ENCODE measurements at regions not wholly inside any gene's neighbourhood (a gene's known extent, or its start where the extent isn't known, plus 50 kb on each side); places are given as distances from the start of the nearest gene placed in this dataset.

- TF ChIP-seq PATZ1 (CRISPR knock-in tag; IDR thresholded peaks at IDR 0.05; ENCODE audit: borderline replicate concordance): no peak
- TF ChIP-seq POU6F1 (CRISPR knock-in tag; IDR thresholded peaks at IDR 0.05; ENCODE audit: borderline replicate concordance, low read depth): no peak
- no peak for TF ChIP-seq CSDC2 (CRISPR knock-in tag; IDR thresholded peaks at IDR 0.05)
- TF ChIP-seq PPARA (CRISPR knock-in tag; IDR thresholded peaks at IDR 0.05; ENCODE audit: borderline replicate concordance): no peak
- TF ChIP-seq ARNTL (CRISPR knock-in tag; IDR thresholded peaks at IDR 0.05; ENCODE audit: borderline replicate concordance, low read depth): no peak
- no peak for TF ChIP-seq ZFP30 (CRISPR knock-in tag; IDR thresholded peaks at IDR 0.05)
- no peak for TF ChIP-seq ZNF8 (CRISPR knock-in tag; IDR thresholded peaks at IDR 0.05)
- TF ChIP-seq ESRRG (CRISPR knock-in tag; IDR thresholded peaks at IDR 0.05): no peak
- TF ChIP-seq ISL1 (CRISPR knock-in tag; IDR thresholded peaks at IDR 0.05): no peak
- ATAC-seq: no peak
These were observed 2057.3 kb downstream of the ARAP2 start for GRCh38 chr4:34187056-34187455.

DNA sequence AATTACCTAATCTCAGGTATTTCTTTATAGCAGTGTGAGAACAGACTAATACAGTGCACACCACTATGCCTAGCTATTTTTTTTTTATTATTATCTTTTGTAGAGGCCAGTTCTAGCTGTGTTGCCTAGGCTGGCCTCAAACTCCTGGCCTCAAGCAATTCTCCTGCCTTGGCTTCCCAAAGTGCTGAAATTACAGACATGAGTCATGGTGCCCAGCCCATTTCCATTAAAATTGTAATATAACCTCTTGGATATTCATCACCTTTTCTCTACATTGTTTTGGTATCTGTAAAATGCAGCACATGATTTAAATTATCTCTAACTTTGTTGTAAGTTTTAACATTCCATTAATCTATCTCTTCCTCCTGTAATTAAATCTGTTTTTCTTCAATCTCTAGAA is 2052.9 kb downstream of the ARAP2 start:
- no peak for ATAC-seq
- no peak for TF ChIP-seq ZC3H10 (CRISPR knock-in tag; IDR thresholded peaks at IDR 0.05)
- TF ChIP-seq ESRRG (CRISPR knock-in tag; IDR thresholded peaks at IDR 0.05): no peak
- TF ChIP-seq SNAI2 (CRISPR knock-in tag; IDR thresholded peaks at IDR 0.05): no peak
- TF ChIP-seq, protein P1, sequence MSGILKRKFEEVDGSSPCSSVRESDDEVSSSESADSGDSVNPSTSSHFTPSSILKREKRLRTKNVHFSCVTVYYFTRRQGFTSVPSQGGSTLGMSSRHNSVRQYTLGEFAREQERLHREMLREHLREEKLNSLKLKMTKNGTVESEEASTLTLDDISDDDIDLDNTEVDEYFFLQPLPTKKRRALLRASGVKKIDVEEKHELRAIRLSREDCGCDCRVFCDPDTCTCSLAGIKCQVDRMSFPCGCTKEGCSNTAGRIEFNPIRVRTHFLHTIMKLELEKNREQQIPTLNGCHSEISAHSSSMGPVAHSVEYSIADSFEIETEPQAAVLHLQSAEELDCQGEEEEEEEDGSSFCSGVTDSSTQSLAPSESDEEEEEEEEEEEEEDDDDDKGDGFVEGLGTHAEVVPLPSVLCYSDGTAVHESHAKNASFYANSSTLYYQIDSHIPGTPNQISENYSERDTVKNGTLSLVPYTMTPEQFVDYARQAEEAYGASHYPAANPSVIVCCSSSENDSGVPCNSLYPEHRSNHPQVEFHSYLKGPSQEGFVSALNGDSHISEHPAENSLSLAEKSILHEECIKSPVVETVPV (CRISPR knock-in tag; IDR thresholded peaks at IDR 0.05): no peak
- no peak for TF ChIP-seq ZFP3 (CRISPR knock-in tag; IDR thresholded peaks at IDR 0.05)
- no peak for TF ChIP-seq RARB (CRISPR knock-in tag; IDR thresholded peaks at IDR 0.05)
- TF ChIP-seq TSHZ2 (CRISPR knock-in tag; IDR thresholded peaks at IDR 0.05): no peak
- TF ChIP-seq ZFP30 (CRISPR knock-in tag; IDR thresholded peaks at IDR 0.05): no peak

DNA sequence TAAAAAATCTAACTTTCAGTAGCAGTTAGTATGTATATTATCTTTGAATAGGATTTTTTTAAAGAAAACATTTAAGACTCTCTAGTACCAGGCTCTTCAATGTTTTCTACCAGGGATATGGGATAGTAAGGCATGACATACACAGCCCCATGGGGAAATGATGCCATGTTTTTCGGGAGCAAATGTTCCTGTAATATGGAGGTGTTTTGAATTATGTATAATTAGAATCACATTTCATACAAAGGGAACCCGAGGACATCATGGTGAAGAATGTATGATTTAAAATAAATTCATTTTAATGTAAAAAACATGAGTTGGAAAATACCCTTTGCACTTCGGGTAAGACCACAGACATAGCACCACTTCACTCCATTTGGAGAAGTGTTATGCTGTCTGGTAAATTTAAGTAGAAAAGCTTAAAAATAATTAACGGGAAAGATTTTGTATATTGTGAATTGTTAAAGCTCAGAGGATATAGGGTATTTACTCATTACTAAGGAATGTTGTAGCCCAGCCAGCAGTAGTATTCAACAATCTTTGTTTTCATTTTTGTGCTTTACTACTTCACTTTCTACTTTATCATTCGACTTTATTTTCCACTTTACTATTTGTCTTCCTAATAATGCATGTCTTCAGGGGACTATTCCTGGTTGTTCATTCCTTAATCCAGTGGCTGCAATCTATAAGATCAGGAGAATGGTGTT is 2050.7 kb downstream of the ARAP2 start:
- ATAC-seq: no peak
- no peak for TF ChIP-seq ARNTL (CRISPR knock-in tag; IDR thresholded peaks at IDR 0.05; ENCODE audit: borderline replicate concordance, low read depth)
- no peak for TF ChIP-seq CREB5 (CRISPR knock-in tag; IDR thresholded peaks at IDR 0.05; ENCODE audit: low read depth)
- no peak for TF ChIP-seq RARB (CRISPR knock-in tag; IDR thresholded peaks at IDR 0.05)
- TF ChIP-seq ZFP30 (CRISPR knock-in tag; IDR thresholded peaks at IDR 0.05): no peak
- no peak for TF ChIP-seq POU6F1 (CRISPR knock-in tag; IDR thresholded peaks at IDR 0.05; ENCODE audit: borderline replicate concordance, low read depth)
- no peak for TF ChIP-seq OSR1 (CRISPR knock-in tag; IDR thresholded peaks at IDR 0.05)
- TF ChIP-seq ISL1 (CRISPR knock-in tag; IDR thresholded peaks at IDR 0.05): no peak

Data from SK-N-SH treated with all-trans-retinoic acid at 6 μM for 48 hours (cell line).